ELF-1 (cell line): ENCODE measurements at regions not wholly inside any gene's neighbourhood (a gene's known extent, or its start where the extent isn't known, plus 50 kb on each side); places are given as distances from the start of the nearest gene placed in this dataset.

Experiments used
- DNase-seq: peaks from one replicate; pipeline ENCODE4 v3.0.0-alpha.2; 2016; ENCODE audit warnings: low read depth, low spot score

GRCh38 chr2:103028181-103028580 is 266.4 kb downstream of the TMEM182 start:
- no peak for DNase-seq
